ENCODE measurements at regions not wholly inside any gene's neighbourhood (a gene's known extent, or its start where the extent isn't known, plus 50 kb on each side); places are given as distances from the start of the nearest gene placed in this dataset.

DNA sequence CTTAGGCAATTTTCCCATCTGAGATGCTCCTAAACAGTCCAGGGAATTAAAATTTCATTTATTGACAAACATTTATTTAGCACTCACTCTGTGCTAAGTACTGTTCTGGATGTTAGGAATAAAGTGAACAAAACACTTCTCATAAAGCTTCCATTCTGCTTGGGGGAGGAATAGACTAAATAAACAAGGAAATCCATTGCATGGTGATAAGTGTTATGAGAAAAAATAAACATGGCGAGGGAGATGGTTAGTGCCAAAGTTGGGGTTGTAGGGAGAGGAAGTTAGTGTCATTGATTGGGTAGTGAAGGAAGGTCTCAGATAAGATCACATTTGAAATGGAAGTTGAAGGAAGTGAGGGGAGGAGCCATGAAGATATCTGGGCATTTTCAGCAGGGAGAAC lies 72.2 kb upstream of the CES5A start:
- TF ChIP-seq, protein P1, sequence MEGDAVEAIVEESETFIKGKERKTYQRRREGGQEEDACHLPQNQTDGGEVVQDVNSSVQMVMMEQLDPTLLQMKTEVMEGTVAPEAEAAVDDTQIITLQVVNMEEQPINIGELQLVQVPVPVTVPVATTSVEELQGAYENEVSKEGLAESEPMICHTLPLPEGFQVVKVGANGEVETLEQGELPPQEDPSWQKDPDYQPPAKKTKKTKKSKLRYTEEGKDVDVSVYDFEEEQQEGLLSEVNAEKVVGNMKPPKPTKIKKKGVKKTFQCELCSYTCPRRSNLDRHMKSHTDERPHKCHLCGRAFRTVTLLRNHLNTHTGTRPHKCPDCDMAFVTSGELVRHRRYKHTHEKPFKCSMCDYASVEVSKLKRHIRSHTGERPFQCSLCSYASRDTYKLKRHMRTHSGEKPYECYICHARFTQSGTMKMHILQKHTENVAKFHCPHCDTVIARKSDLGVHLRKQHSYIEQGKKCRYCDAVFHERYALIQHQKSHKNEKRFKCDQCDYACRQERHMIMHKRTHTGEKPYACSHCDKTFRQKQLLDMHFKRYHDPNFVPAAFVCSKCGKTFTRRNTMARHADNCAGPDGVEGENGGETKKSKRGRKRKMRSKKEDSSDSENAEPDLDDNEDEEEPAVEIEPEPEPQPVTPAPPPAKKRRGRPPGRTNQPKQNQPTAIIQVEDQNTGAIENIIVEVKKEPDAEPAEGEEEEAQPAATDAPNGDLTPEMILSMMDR (IDR thresholded peaks at IDR 0.05; ENCODE audit: low read depth, low read length, missing control alignments), result no peak
- DNase-seq (ENCODE audit: low read depth), result no peak
- no peak overlapping the region for H3K4me3 ChIP-seq (ENCODE audit: low read depth, low read length)

DNA sequence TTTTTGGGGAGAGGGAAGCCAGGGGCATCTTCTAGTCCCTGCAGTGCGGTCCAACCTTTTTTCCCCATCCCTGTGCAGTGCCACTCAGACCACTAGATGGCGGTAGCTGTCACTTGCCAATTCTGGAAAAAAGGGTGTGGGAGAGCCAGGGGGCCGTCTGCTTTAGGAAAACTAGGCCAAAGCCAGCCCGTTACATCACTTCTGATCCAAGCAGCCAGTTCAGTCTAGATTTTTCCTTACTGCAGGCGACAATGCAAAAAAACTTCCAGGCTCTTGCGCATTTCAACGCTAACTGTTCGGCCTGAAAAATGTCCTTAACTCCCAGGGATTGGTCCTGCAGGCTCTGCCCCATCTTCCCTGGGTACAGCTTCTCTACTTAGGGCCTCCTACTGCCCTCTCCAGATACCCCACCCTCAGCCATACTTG lies 69.2 kb upstream of the CES5A start:
- TF ChIP-seq, protein P1 (IDR thresholded peaks at IDR 0.05; ENCODE audit: low read depth, low read length, missing control alignments), result peak; percentile 96
- no peak overlapping the region for H3K4me3 ChIP-seq (ENCODE audit: low read depth, low read length)
- no peak for DNase-seq (ENCODE audit: low read depth)

DNA sequence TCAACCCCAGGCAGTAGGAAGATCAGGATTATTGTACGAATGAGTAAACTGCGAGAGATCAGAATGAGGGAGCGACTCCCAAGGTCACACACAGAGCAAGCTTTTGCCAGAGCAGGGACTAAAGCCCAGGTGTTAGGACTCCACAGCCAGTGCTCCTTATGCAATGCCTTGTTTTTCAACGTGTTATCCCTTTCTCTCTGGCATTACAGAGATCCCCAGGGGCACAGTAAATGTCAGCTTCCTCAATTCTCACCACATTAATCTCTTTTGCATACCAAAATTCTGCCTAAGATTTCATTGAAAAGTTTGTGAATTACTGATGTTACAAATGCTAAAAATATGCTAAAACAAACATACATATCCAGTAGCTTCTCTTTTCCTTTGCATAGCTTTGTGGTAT lies 68.1 kb upstream of the CES5A start:
- TF ChIP-seq, protein P1 (IDR thresholded peaks at IDR 0.05; ENCODE audit: low read depth, low read length, missing control alignments), result no peak
- DNase-seq (ENCODE audit: low read depth), result no peak
- H3K4me3 ChIP-seq (ENCODE audit: low read depth, low read length), result no peak overlapping the region

DNA sequence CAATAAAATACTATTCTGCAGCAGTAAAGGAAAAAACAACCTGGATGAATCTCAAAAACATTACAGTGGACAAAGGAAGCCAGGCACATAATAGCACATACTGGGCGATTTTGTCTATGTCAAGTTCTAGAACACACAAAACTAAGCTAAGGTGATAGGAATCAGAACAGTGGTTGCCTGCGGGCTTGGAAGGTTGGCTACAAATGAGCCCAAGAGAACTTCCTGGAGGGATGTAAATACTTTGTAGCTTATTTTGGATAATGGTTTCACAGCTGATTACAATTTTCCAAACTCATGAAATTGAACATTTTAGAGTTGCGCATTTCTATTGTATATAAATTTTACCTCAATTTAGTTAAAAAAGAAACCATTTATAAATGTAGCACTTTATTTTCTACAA lies 67.6 kb upstream of the CES5A start:
- no peak overlapping the region for H3K4me3 ChIP-seq (ENCODE audit: low read depth, low read length)
- TF ChIP-seq, protein P1 (IDR thresholded peaks at IDR 0.05; ENCODE audit: low read depth, low read length, missing control alignments), result no peak
- no peak for DNase-seq (ENCODE audit: low read depth)

DNA sequence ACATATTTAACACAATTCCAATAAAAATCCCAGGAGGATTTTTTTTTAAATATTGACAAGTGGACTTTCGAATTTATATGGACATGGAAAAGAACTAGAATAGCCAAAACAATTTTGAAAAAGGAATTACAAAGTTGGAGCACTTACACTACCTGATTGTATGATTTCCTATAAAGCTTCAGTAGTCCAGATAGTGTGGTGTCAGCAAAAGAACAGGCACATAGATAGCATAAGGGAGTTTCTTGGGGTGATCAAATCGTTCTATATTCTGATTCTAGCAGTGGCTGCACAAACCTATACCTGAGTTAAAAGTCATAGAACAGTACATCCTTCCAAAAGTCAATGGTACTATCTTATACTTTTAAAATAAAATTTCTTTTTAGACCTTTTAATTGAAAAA lies 66.4 kb upstream of the CES5A start:
- no peak overlapping the region for H3K4me3 ChIP-seq (ENCODE audit: low read depth, low read length)
- no peak for DNase-seq (ENCODE audit: low read depth)
- TF ChIP-seq, protein P1 (IDR thresholded peaks at IDR 0.05; ENCODE audit: low read depth, low read length, missing control alignments), result no peak

DNA sequence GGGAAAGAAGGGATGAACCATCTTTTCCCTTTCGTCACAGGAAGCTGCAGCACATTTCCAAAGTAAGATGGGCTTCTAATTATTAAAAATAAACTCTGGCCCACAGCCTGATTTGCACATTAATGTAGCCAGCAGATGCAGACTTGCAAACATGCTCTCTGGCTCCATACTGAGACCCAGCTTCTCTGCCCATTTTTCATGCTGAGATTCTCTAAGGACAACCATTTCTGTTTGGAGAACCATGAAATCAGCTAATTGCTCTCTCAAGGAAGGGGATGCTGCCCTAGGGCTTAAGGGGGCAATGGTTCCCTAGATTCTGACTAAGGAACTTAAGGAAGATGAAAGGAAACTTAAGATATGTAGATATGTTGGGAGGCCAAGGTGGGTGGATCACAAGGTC lies 63.0 kb upstream of the CES5A start:
- TF ChIP-seq, protein P1 (IDR thresholded peaks at IDR 0.05; ENCODE audit: low read depth, low read length, missing control alignments), result no peak
- no peak overlapping the region for H3K4me3 ChIP-seq (ENCODE audit: low read depth, low read length)

DNA sequence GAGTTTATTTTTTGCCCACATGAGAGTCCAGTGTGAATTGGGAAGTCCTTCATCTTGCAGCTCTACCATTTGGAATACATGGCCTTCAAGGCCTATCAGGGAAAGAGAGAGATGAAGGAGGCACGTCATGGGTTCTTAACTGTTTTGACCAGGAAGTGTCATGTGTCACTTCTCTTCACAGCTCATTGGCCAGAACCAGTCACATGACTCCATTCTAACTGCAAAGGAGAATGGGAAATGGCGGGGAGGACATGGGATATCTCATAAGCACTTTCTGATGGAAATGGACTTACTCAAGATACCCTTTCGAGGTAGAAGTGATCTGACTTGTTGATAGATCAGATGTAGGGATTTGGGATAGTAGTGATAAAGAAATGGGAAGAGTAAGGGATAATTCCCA lies 57.9 kb upstream of the CES5A start:
- TF ChIP-seq, protein P1 (IDR thresholded peaks at IDR 0.05; ENCODE audit: low read depth, low read length, missing control alignments), result no peak
- DNase-seq (ENCODE audit: low read depth), result no peak
- no peak overlapping the region for H3K4me3 ChIP-seq (ENCODE audit: low read depth, low read length)

More for the DNA sequence above, 63.0 kb upstream of the CES5A start:
- DNase-seq (ENCODE audit: low read depth), result no peak

All from GM12864 (cell line).